Parathyroid adenoma (tissue), 2 donors: ENCODE measurements at regions not wholly inside any gene's neighbourhood (a gene's known extent, or its start where the extent isn't known, plus 50 kb on each side); places are given as distances from the start of the nearest gene placed in this dataset.

Experiments
- H2AFZ ChIP-seq: fragments of 300-600 bp; sonication (generic); one replicate; pipeline ENCODE4 v1.7.0; 2017; ENCODE audit warnings: antibody characterized with exemption, mild to moderate bottlenecking
- H3K27ac ChIP-seq: fragments of 300-600 bp; sonication (generic); one replicate; pipeline ENCODE4 v1.7.0; 2017
- H3K27me3 ChIP-seq: fragments of 300-600 bp; sonication (generic); one replicate; pipeline ENCODE4 v1.7.0; 2017; ENCODE audit warnings: low read length; ENCODE audit not compliant: control insufficient read depth, insufficient read depth
- H3K36me3 ChIP-seq: fragments of 300-600 bp; sonication (generic); one replicate; pipeline ENCODE4 v1.7.0; 2017; ENCODE audit warnings: low read length; ENCODE audit not compliant: control insufficient read depth, insufficient read depth
- H3K4me1 ChIP-seq: fragments of 300-600 bp; sonication (generic); one replicate; pipeline ENCODE4 v1.7.0; 2017; ENCODE audit warnings: control low read depth
- H3K4me2 ChIP-seq: fragments of 300-600 bp; sonication (generic); one replicate; pipeline ENCODE4 v1.7.0; 2017; ENCODE audit warnings: low read length
- H3K4me3 ChIP-seq: fragments of 300-600 bp; sonication (generic); one replicate; pipeline ENCODE4 v1.7.0; 2017; ENCODE audit warnings: low read depth, low read length
- H3K79me2 ChIP-seq: fragments of 300-600 bp; sonication (generic); one replicate; pipeline ENCODE4 v1.7.0; 2017; ENCODE audit warnings: control low read depth
- H3K9ac ChIP-seq: fragments of 300-600 bp; sonication (generic); one replicate; pipeline ENCODE4 v1.7.0; 2017; ENCODE audit warnings: mild to moderate bottlenecking
- H3K9me3 ChIP-seq: fragments of 300-600 bp; sonication (generic); one replicate; pipeline ENCODE4 v1.7.0; 2017; ENCODE audit warnings: low read length; ENCODE audit not compliant: control insufficient read depth
- CTCF ChIP-seq: fragments of 300-600 bp; sonication (generic); IDR thresholded peaks from one replicate; pipeline ENCODE4 v1.7.0; 2017; ENCODE audit warnings: antibody characterized with exemption, mild to moderate bottlenecking
- donor health status: primary hyperparathyroidism.

GRCh38 chr4:8775751-8776355, 95.8 kb downstream of the HMX1 start:
- H3K4me1 ChIP-seq, result no peaks in the 10 kb centered on the region
- H2AFZ ChIP-seq, result no peak overlapping the region
- no peak for TF ChIP-seq CTCF

GRCh38 chr4:8775121-8775520, 96.5 kb downstream of the HMX1 start:
- no peaks in the 10 kb centered on the region for H3K9me3 ChIP-seq

More at GRCh38 chr4:8775751-8776355, 95.8 kb downstream of the HMX1 start:
- Histone ChIP-seq H3K4me2 (no peak overlapping the region), H3K9ac (no peak overlapping the region), H3K27ac (no peak overlapping the region), H3K4me3 (no peak overlapping the region), H3K79me2 (no peaks in the 10 kb centered on the region), H3K27me3 (no peaks in the 10 kb centered on the region), H3K36me3 (no peaks in the 10 kb centered on the region), H3K9me3 (no peaks in the 10 kb centered on the region)

GRCh38 chr4:8774071-8774470, 97.6 kb downstream of the HMX1 start:
- Histone ChIP-seq H3K79me2 (no peaks in the 10 kb centered on the region), H3K4me2 (no peak overlapping the region), H3K4me3 (no peak overlapping the region), H3K9ac (no peak overlapping the region), H3K4me1 (no peaks in the 10 kb centered on the region), H3K27me3 (no peaks in the 10 kb centered on the region), H2AFZ (no peak overlapping the region), H3K36me3 (no peaks in the 10 kb centered on the region), H3K27ac (no peak overlapping the region), H3K9me3 (no peaks in the 10 kb centered on the region)
- TF ChIP-seq CTCF, result no peak

More at GRCh38 chr4:8775121-8775520, 96.5 kb downstream of the HMX1 start:
- H3K4me2 ChIP-seq, result no peak overlapping the region
- no peak overlapping the region for H3K4me3 ChIP-seq
- H2AFZ ChIP-seq, result no peak overlapping the region
- H3K9ac ChIP-seq, result no peak overlapping the region
- no peaks in the 10 kb centered on the region for H3K79me2 ChIP-seq
- no peak for TF ChIP-seq CTCF
- H3K36me3 ChIP-seq, result no peaks in the 10 kb centered on the region
- H3K27ac ChIP-seq, result no peak overlapping the region
- no peaks in the 10 kb centered on the region for H3K27me3 ChIP-seq
- H3K4me1 ChIP-seq, result no peaks in the 10 kb centered on the region

- no peak for TF ChIP-seq CTCF
- Histone ChIP-seq H3K4me2 (no peak overlapping the region), H3K79me2 (no peaks in the 10 kb centered on the region), H2AFZ (no peak overlapping the region), H3K36me3 (no peaks in the 10 kb centered on the region), H3K9me3 (no peaks in the 10 kb centered on the region), H3K9ac (no peak overlapping the region), H3K27ac (no peak overlapping the region), H3K4me3 (no peak overlapping the region), H3K27me3 (no peaks in the 10 kb centered on the region), H3K4me1 (no peaks in the 10 kb centered on the region)
Observed at GRCh38 chr4:8773124-8773931, 98.3 kb downstream of the HMX1 start.
